DMS53 treated with DMSO at 0.1 percent for 48 hours (cell line): ENCODE measurements at regions not wholly inside any gene's neighbourhood (a gene's known extent, or its start where the extent isn't known, plus 50 kb on each side); places are given as distances from the start of the nearest gene placed in this dataset.
A peak's percentile ranks its signal among the peaks of the same experiment; 100 is the strongest.

Experiments
- DNase-seq: peaks from one replicate; lab custom pipeline; 2025; ENCODE audit not compliant: unreplicated experiment; lab: John Stamatoyannopoulos, UW

DNA sequence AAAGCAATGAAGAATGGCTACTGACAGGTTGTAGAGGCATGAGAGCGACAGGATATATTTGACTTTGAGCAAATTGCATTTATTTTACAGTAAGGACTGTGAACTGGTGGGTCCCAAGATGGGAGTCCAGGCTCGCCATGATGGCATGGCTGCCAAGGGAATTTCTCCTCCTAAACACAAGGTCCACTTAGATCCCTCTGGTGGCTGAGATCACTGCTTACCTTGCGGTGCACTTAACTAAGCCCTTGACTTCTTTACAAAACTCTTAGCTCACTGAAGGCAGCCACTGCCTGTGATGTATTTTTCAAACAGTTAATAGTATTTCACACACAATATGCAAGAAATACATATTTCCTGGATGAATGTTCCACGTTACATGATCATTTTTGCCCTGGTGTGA lies 50.3 kb upstream of the SORBS2 start:
- DNase-seq, result no peak

DNA sequence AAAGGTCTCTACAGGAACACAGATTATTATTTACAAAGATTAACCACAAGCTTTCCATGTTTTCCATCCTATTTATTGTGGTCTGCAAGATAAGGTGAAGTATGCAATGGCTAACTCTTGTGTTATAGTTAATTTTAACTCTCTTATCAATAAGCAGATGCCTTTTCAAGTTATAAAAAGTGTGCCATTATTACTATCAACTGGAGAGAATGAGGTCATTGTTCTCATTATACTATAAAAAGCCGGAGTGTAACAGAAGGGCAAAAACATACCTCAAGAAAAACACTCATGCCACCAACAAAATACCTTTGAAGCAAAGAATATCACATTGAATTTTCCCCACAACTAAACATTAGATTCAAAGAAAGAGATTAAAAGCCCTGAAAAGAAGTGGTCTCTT lies 52.0 kb upstream of the SORBS2 start:
- no peak for DNase-seq

DNA sequence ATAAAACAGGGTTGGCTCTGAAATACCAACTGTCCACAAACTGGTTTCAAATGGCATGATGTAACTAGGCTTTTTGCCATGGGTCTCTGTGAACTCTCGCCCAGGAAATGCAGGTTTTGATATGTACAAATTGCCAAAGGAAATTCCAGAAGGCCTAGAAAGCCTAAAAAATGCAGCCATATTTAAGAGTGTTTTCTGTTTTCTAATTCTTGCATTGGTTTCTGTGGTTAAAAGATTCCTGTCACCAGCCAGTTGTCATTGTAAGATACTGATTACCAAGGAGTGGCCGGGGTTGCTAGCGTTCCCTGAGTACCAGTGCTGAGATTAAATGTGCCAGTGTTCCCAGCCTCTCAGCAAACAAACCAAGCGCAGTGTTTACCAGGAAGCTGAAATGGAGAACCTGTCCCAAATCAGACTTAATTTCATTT lies 53.9 kb upstream of the SORBS2 start:
- no peak for DNase-seq

DNA sequence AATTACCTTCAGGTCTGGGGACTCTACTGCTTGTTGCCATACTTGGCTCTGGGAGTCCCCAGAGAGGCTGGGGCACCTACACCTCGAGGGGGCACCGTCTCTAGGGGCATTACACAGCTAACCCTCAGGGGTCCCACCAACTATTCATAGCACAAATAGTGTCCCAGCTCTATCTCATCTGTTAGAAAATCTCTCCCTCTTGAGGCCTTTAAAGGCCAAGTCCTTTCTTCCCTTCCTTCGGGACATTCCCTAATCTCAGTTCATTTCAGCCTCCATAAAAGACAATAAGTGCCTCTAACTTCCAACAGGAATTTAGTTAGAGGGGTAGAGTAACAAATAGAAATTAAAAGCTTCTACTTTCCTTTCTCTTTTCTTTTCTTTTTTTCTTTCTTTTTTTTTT lies 55.8 kb upstream of the SORBS2 start:
- no peak for DNase-seq

DNA sequence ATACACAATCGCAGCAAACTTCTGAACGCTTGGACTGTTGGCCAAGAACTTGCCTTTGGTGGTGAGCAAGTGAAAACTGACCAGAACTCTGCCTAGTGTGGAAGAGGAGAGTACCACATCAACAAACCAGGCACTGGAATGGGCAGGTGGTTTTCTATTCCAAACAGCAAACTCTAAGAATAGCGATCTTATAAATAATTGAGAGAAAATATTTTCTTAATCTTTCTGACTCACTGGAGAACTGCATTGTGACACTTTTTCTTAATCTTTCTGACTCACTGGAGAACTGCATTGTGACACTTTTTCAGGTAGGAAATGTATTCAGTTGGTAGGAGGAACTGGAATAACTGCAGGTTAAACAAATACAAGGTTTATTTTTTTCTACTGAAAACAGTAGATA lies 57.0 kb upstream of the SORBS2 start:
- no peak for DNase-seq

DNA sequence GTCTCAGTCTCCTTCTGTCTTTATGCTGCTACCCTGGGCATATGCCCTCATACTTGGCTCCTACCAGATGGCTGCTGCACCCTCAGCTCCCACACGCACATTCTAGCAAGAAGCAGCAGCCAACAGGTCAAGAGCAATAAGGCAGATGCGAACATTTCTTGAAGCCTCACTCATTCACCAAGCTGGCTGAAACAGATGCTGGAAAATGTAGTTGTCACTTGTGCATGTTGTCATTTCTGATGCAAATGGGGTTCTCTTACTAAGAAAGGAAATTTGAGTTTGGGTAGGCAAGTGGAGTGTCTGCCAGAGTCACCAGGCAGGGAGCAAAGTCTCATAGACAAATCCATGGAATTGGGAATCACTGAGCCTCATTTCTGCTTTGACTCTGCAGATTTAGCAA lies 57.4 kb upstream of the SORBS2 start:
- DNase-seq, result no peak

DNA sequence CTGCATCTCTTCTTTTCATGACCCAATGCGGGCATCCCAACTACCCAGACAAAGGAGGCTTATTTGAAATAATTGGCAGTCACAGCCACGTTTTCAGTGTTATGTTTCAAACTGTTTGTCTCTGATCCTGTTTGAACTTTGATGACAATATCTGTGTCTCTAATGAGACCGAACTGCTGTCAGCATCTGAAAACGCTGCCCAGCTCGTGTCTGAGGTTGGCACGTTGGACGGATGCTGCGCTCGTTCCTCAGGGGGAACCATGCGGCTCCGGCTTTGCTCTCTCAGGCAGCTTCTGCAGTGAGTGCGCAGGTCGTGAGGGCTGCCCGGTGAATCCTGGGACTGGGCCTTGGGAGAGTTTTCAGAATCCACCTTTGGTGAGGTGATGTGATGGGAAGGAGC lies 58.4 kb upstream of the SORBS2 start:
- DNase-seq, result no peak

DNA sequence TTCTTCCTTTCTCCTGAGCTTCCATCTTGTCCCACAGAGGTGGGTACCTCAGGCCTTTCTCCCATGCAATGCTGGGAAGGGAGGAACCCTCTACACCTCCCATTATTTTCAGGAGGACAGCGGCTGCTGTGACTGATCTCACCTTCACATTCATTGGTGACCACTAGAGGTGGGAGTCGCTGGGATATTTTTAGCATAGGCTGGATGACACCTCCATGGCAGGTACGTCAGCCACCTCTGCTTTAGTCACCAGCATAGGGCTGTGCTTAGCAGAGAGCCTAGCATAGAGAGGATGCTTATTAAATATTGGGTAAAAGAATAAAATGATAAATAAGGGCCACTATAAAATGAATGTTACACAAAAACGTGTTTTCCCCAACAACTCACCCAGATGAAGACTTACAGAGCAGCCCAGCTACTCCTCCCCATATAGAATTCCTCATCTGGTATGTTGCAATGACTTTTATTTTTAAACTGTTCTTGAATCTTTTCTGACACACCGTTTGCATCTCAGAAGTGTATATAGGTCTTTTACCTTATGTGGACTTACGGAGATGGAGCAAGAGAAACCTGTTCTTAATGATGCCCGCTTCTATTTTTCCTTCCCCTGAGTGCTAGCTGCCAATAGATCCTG lies 60.9 kb upstream of the SORBS2 start:
- no peak for DNase-seq

DNA sequence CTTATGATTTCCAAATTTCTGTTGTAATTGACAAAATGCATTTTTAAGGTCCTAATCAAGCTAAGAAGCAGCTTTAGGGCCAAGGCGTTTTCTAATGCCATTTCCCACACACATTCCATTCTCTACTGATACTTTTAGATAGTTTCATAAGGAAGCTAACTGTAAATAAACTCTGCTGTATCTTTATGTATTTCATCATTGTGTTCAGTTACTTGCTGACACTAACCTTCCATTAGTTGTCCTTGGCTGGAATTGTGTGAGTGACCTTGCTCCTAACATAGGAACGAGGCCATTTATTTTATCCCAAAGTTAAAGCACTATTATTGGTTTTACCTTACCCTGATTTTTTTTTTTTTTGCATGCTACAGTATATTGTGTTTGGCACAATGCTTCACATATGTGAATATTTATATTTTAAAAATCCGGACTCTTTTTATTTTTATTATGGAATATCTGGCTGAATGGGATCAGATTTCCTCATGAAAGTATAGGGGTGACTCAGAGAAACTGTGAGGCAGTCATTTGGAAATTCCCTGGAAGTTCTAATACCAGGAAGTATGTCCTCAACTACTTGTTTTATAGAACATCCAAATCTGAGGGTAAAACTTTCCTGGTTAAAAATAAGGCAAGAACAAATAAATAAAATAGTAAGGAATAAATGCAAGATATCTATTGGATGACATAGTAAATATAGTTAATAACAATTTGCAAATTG lies 62.7 kb upstream of the SORBS2 start:
- DNase-seq, result no peak

DNA sequence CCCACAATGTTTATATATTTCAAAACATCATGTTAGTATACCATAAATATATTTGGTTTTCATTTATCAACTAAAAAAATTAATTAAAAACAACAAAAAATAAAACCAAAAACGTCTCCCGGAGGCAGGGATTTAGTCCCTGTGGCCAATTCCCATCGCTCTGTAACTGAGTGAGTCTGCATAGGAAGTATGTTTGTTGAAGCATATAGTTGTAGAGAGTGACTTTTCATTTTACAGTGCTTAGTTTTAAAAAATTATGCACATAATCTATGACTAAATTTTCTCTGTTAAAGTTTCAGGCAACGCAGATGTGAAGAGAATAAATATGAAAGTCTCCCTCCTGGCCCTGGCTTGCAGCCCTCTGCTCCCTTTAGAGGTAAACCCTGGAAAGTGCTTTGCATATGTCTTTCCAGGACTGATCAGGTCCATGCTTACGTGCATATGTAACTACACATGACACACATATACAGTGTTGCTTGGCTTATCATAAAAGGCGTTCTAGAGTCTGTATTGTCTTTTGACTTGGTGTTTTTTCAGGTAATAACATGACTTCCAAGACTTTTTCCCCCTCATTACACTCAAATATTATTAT lies 63.4 kb upstream of the SORBS2 start:
- no peak for DNase-seq

DNA sequence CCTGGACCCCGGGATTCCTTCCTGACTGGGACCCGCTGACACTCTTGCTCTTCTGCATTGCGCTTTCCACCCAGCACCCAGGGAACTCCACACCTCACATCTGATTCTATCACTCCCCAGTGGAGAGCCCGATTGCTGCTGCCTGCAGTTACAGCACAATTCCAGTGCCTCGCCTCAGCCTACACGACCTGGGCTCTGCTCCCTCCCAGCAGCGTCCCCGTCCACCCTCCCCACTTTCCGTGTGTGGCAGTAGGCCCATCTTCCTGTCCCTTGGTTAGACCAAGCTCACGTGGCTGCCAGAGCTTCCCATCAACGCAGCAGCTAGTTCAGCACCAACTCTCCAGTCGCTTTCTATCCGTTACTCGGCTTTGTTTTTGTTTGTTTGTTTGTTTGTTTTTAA lies 66.6 kb upstream of the SORBS2 start:
- DNase-seq, result no peak

DNA sequence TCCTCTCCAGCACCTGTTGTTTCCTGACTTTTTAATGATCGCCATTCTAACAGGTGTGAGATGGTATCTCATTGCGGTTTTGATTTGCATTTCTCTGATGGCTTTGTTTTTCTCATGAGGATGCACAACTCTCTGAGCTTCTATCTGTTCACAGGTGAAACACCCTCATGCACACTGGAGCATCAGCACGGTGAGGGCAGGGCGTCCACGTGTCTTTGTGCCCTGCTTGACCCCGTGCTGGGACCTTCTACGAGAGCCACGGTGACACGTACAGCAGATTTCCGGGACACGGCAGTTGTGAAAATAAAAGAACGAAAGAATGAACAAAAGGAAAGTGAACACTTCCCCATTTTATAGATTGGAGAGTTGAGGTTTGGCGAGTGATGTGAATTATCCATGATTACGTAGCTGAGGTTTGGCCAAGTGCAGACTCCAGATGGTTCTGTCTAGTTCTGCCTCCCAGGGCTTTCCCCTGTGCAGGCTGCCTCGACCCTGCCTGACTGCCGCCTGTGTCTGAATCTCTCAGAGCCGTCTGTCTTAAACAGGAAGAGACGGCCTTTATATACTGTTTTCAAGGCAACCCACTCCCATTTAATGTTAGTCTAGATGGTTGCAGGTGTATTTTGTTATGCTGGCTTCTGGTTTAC lies 67.8 kb upstream of the SORBS2 start:
- DNase-seq, result no peak

DNA sequence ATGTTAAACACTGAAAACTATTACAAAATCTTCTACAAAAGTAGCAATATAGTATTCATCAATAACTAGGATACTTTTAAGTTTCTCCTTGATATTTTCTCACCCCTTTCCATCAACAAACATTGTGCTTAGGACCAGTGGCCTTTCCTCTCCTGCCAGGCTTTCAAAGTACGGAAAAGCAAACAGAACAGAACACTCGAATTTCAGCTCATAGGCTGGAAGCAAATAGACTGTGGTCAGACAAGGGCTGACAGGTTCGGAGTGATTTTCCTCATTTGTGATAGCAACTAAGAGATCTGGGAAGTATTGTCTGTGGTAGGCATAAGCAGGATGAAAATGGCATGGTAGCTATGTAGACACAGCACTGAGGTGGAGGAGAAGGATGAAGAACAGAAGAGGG lies 68.6 kb upstream of the SORBS2 start:
- peak; percentile 78 for DNase-seq

DNA sequence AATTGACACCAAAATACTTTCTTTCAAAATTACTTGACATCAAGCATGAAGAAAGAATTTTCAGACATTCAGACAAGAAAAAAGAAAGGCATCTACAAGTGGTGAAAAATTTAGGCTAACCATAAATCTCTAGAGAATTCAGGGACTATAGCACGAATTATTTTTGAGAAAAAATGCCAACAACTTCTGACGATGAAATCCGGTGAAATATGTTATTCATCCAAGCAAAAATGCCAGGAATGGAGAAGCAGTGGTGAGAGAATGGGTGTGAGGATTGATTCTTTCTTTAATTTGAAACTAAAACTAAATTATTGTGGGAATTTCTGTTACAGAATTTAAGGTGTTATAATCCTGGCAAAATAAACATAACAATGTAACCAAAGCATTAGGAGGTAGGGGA lies 69.4 kb upstream of the SORBS2 start:
- no peak for DNase-seq

DNA sequence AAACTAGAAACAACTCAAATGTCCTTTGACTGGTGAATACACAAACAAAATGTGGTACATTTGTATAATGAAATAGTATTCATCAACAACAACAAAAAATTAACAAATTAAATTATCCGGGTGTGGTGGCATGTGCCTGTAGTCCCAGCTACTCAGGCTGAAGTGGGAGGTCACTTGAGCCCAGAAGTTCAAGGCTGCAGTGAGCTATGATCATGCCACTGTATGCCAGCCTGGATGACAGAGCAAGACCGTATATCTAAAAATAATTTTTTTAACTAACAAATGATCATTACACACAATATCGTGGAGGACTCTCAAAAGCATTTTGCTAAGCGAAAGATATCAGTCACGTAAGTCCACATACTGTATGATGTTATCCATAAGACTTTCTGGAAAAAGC lies 71.6 kb upstream of the SORBS2 start:
- no peak for DNase-seq

DNA sequence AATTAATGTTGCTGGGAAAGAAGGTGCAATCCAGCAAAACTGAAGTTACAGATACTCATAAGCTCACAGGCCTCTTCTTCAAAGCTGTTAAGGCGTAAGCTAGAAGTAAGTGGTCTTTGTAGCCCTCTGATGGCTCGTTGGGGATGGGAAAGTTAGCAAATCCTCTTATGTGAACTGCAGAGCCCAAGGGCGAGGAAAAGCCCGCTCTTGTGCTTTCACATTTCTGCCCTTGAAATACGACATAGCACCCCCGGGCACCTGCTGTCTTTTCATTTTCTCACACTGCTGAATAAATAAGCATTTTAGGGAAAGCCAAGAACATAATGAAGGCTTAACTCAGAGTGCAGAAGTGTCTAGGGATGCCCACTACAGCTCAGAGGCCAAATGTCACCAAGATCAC lies 73.1 kb upstream of the SORBS2 start:
- no peak for DNase-seq

DNA sequence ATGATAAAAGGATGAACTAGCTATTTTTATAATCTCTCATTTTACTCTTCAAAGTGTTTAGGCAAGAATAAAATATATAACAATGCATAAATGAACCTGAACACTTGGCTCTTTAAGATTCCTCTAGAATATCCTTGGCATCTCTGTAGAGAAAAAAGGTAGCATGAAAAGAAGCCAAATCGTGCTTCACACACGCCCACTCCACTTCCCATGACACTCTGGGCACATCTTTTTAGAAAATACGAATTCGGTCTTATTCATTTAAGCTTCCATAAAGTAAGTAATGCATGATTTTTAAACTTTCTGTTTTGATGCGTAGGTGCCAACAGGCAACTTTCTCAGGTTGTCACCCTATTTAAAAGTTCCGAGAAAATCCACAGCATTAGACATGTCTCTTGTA lies 73.6 kb upstream of the SORBS2 start:
- DNase-seq, result no peak

DNA sequence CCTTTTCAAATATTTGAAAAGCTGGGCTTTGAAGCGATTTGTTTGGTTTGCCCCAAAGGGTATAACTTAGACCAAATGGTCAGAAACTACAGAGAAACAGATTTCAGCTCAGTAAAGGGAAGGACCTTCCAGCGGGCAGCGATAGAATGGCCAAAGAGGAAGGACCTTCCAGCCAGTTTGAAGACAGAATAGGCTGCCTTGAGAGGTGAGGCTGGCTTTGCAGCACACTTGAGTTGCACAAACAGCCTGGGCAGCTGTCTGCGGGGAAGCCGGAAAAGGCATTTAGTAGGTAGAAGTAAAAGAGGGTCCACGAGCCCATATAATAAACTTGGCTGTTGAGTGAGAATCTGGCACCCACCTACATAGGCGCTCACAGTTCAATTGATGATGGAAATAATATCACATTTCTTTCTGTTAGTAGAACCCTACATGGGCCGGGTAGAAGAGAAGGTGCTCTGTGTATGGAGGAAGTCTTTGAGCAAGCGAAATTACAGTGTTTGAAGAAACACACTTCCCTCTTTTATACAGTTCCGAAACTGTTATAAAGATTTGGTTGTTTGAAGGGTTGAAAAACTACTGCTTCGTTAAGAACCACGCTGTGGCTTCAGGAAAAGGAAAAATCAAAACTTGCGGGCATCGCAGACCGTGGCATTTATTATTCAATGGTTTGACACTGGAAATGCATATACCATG lies 75.0 kb upstream of the SORBS2 start:
- no peak for DNase-seq

DNA sequence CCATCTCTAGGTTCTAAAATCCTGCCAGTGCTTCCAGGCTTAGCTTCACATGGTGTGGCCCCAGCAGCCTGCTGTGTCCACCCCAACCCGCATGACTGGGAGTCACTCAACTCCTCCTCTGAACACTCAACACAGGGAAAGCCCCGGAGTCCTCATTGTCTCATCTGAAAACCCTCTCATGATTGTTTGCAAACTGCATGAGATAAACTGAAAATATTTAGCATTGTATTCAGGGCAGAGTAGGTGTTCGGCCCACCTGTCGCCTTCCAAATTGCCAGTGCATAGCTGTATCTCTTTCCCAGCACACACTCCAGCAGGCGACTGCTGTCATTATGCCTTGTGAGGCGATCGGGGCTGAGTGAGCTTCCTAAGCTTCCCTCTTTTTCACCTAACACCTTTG lies 76.7 kb upstream of the SORBS2 start:
- no peak for DNase-seq

DNA sequence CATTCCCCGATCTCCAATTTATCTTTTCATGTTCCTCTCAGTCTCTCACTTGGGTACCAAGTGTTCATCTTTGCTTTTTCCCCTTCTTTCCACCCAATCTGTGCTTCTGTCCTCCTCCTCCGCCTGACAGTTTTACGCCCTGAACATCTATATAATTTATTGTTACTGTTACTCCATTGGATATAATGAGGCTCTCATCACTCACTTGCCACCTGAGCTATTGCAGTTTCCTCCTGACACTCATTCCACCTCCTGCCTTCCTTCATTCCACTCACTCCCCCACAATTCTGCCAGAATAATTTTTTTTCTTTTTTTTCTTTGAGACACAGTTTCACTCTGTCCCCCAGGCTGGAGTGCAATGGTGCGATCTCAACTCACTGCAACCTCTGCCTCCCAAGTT lies 77.6 kb upstream of the SORBS2 start:
- DNase-seq, result no peak

DNA sequence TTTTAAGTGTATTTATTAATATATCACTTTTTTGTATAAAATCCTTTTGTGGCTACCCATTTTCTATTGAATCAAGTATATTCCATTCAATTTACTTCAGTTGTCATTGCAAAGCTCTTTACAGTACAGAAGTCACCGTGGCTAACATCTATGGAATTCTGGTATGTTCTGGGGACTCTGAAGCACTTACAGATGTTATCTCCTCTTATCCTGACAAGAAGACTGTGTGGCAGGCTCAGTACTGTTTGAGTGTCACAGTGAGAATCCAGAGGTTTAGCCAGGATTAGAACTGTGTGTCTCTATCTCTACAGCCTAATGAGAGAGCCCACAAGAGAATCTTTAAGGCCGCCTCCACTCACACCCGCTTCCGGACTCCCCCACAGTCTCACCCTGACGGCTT lies 78.2 kb upstream of the SORBS2 start:
- no peak for DNase-seq

DNA sequence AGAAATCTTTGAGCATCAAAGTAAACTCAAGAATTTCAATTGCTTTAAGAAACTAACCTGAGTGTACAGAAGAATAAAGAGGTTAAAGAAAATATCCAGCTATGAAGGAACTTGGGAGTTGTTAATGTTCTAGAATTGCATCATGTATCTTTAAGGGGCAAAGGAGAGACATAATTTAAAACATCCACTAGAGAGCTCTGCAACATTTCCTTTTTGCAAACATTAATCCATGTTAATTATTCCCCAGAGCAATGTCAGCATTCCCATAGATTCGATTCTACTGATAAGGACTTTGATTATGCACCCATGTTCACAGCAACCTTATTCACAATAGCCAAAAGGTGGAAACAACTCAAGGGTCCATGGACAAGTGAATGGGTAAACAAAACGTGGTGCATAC lies 80.2 kb upstream of the SORBS2 start:
- DNase-seq, result no peak
